ENCODE measurements at regions not wholly inside any gene's neighbourhood (a gene's known extent, or its start where the extent isn't known, plus 50 kb on each side); places are given as distances from the start of the nearest gene placed in this dataset.

DNA sequence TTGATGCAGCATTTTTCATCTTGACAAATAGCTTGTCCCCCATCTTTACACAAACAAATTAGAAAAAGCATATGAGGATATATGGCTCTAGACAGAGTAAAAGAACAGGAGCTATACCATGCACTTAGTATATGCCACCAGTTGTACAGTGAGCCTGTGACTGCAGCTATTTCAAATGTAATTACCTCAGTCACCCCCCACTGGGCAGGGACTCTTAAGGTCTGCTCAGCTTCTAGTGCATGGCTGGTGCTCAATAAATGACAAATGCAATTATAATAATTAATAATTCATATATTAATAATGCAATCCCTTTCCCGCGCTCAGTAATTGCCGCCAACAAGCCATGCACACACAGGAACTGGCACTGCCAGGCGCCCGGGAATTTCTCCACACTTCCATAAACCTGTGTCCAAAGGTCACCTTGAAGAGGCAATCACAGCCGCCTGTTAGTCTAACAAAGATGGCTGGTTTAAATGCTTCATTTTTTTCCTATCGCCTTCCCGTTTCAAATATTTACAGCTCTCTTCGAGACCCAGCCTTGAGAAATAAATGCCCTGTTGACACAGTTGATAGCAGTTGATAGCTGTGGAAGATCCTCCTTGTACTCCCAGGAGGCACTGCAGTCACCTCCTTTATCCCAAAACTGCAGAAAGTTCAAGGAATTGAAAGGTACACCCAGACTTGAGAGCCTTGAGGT is 156.6 kb downstream of the INO80D start:
- H3K27me3 ChIP-seq (ENCODE audit: control insufficient read depth, insufficient read depth, low read length) = no peaks in the 10 kb centered on the region
- H3K4me3 ChIP-seq (ENCODE audit: low read depth, low read length) = no peak overlapping the region
- DNase-seq (ENCODE audit: low read depth) (no peak), FAIRE-seq (no peak)
- no peaks in the 10 kb centered on the region for H3K36me3 ChIP-seq (ENCODE audit: control insufficient read depth, insufficient read depth, low read length)
- TF ChIP-seq, protein P1, sequence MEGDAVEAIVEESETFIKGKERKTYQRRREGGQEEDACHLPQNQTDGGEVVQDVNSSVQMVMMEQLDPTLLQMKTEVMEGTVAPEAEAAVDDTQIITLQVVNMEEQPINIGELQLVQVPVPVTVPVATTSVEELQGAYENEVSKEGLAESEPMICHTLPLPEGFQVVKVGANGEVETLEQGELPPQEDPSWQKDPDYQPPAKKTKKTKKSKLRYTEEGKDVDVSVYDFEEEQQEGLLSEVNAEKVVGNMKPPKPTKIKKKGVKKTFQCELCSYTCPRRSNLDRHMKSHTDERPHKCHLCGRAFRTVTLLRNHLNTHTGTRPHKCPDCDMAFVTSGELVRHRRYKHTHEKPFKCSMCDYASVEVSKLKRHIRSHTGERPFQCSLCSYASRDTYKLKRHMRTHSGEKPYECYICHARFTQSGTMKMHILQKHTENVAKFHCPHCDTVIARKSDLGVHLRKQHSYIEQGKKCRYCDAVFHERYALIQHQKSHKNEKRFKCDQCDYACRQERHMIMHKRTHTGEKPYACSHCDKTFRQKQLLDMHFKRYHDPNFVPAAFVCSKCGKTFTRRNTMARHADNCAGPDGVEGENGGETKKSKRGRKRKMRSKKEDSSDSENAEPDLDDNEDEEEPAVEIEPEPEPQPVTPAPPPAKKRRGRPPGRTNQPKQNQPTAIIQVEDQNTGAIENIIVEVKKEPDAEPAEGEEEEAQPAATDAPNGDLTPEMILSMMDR (IDR thresholded peaks at IDR 0.05; ENCODE audit: insufficient read depth, low read length, severe bottlenecking) = no peak

DNA sequence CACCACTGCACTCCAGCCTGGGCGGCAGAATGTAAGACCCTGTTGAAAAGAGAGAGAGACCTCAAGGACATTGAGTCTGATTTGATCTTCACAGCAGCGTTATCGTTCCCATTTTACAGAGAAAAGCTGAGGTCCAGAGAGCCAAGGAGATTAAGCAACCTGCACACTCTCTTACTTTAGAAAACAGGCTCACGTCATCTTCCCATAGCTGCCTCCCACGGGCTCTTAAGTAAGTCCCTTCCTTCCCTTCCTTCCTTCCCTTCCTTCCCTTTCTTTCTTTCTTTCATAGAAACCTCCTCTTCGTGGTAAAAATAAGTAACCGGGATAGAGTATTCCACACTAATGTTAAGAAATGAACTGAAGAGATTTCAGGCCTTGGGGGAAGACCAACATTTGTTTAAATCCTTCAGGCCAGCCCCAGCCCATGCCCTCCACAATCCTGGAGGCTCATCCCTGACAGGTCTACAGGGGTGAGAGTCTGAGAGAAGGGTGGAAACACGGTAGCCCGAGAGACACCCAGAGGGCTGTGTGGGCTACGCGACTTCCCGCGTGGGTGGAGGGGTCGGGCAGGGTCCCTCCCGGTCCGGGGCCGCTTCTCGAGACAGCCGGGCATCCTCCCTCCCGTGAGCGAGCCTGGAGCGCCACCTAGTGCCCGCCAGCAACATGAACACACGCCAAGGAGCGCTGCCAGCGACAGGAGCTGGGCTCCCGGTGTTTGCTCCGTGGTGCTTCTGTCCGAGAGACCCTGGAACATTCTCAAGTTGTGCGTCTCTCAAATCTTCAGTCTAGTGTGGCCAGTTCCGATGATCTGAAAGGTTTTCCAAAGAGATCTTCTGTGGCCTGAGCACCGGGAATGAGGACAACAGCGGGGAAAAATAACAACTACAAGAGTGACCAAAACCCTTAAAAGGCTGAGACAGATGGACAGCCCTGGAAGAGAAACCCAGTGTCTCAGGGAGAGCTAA is 160.3 kb downstream of the INO80D start:
- no peak for FAIRE-seq
- DNase-seq (ENCODE audit: low read depth) = peak; percentile 37
- TF ChIP-seq, protein P1 (IDR thresholded peaks at IDR 0.05; ENCODE audit: insufficient read depth, low read length, severe bottlenecking) = peak; percentile 98
- Histone ChIP-seq H3K4me3 (ENCODE audit: low read depth, low read length) (no peak overlapping the region), H3K36me3 (ENCODE audit: control insufficient read depth, insufficient read depth, low read length) (no peaks in the 10 kb centered on the region), H3K27me3 (ENCODE audit: control insufficient read depth, insufficient read depth, low read length) (no peaks in the 10 kb centered on the region)

DNA sequence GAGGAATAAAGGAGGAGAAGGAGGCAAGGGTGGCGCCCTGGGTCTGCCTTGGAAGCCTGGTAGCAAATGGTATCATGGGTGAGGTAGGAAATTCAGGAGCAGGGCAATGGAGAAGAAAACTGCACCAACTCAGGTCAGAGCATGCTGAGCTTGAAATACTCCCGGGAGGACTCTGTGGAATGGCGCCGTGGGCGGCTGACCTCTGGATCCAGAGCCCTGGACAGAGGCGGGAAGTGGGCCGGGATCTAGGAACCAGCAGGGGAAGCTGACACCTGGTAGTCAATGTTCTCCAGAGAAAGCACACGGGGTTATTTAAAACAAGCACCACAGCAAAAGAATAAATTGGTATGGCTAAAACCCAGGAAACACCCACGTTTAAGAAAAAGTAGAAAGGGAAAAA is 161.3 kb downstream of the INO80D start:
- TF ChIP-seq, protein P1 (IDR thresholded peaks at IDR 0.05; ENCODE audit: insufficient read depth, low read length, severe bottlenecking) = no peak
- H3K4me3 ChIP-seq (ENCODE audit: low read depth, low read length) = no peak overlapping the region
- no peak for FAIRE-seq
- H3K27me3 ChIP-seq (ENCODE audit: control insufficient read depth, insufficient read depth, low read length) = no peaks in the 10 kb centered on the region
- H3K36me3 ChIP-seq (ENCODE audit: control insufficient read depth, insufficient read depth, low read length) = no peaks in the 10 kb centered on the region
- DNase-seq (ENCODE audit: low read depth) = no peak

DNA sequence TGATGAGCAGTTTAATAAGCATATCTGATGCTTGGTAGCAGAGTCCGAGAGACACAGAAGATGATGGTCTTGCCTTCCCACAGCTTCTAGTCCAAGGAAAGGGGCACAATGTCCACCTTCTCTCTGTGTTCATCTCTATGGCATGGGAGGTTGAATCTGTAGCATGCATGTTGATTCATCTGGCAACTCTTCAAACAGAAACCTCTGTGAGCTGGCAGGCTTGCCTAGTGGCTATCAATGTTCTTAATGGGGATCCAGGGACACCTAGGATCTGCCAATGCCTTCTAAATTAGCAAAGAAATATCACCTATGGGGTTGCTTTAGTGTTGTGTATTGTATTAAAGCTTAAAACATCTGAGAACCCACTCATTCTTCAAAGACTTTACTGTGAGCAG is 170.8 kb downstream of the INO80D start:
- no peaks in the 10 kb centered on the region for H3K36me3 ChIP-seq (ENCODE audit: control insufficient read depth, insufficient read depth, low read length)
- FAIRE-seq = peak; percentile 18
- TF ChIP-seq, protein P1 (IDR thresholded peaks at IDR 0.05; ENCODE audit: insufficient read depth, low read length, severe bottlenecking) = no peak
- H3K27me3 ChIP-seq (ENCODE audit: control insufficient read depth, insufficient read depth, low read length) = no peaks in the 10 kb centered on the region
- peak; percentile 29 for DNase-seq (ENCODE audit: low read depth)
- H3K4me3 ChIP-seq (ENCODE audit: low read depth, low read length) = no peak overlapping the region

DNA sequence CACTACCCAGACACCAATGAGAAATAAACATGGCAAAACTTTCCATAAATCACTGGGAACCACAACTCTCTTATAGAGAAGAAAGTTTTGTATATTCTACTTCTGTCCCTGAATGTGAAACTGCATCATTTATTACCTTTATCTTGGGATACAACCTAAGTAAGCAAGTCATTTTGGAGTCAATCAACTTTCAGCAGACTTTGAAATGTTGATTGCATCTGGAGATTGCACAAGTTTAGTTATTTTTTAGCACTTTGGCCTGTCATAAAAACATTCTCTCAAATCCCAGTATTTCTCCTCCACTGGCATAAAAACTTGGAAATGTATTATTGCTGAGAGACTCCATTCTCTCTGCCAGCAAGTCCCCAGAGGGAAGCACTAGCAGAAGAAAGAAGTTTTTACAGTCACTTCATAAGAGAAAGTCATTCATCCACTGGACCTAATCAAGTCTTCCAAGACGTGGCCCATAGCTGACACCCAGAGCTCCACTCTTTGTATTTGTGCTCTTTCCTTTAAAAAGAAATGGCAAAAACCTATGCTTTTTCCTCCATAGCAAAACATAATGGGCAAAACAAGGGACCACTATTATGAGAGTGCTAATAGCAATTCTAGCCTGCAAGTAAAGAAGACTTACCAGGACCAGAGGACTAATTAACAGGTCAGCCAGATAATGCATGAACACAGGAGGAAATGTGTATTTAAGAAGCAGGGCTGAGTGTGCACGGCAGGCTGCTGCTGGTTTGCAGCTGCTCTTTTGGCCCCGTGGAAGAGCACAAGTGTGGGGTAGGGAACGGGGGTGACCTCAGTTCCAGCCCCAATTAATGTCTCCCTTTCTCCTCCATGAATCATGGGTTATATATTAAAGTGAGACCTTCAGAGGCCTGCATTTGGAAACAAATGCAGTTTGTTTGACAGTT is 171.5 kb downstream of the INO80D start:
- DNase-seq (ENCODE audit: low read depth) (no peak), FAIRE-seq (no peak)
- no peaks in the 10 kb centered on the region for H3K27me3 ChIP-seq (ENCODE audit: control insufficient read depth, insufficient read depth, low read length)
- no peaks in the 10 kb centered on the region for H3K36me3 ChIP-seq (ENCODE audit: control insufficient read depth, insufficient read depth, low read length)
- no peak overlapping the region for H3K4me3 ChIP-seq (ENCODE audit: low read depth, low read length)
- TF ChIP-seq, protein P1 (IDR thresholded peaks at IDR 0.05; ENCODE audit: insufficient read depth, low read length, severe bottlenecking) = no peak

All from bronchial epithelial cell (primary cell).